ENCODE measurements at regions not wholly inside any gene's neighbourhood (a gene's known extent, or its start where the extent isn't known, plus 50 kb on each side); places are given as distances from the start of the nearest gene placed in this dataset.
"Not testable (repeated sequence)": the region's sequence is repeated elsewhere in the genome, so short reads cannot be mapped to it uniquely, and the experiment has no call there.

DNA sequence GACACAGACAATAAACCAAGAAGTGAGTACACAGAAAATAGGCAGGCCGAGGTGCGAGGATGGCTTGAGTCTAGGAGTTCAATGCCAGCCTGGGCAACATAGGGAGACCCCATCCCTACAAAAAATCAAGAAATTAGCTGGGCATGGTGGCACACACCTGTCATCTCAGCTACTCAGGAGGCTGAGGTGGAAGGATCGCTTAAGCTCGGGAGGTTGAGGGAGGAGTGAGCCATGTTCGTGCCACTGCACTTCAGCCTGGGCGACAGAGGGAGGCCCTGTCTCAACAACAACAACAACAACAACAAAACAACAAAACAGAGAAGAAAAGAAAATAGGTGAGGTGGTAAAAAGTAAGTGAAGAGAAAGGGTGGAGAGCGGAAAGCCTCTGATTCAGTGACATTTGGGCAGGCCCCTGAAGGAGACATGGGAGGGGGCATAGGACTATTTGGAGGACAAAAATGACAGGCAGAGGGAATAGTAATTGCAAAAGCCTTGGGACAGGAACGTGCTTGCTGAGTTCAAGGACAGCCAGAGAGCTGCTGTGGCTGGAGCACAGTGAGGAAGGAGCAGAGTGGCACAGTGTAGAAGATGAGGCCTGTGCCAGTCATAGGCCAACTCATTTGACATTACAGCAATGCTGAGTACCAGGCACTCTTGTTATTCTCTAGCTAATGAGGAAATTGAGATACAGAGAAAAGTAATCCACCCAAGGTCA lies 160.6 kb downstream of the VEGFA start:
- no peaks in the 10 kb centered on the region for H3K4me1 ChIP-seq
- no peaks in the 10 kb centered on the region for H3K9me3 ChIP-seq
- H3K36me3 ChIP-seq (ENCODE audit: insufficient read depth in 1 of 2, low read depth in 1 of 2) = no peaks in the 10 kb centered on the region
- H3K4me3 ChIP-seq = no peak overlapping the region
- H3K27me3 ChIP-seq (ENCODE audit: insufficient read depth in 3 of 3, low read length in 2 of 3) = no peaks in the 10 kb centered on the region
- intact Hi-C loops (cut with DNase I) = no loop called here
- no peak for DNase-seq
- WGBS, 3 donors = 78 to 92% (median 91%) methylated on average over 8 of the region's 8 CpGs
- ATAC-seq = no peak
- no peak for TF ChIP-seq CTCF (IDR thresholded peaks at IDR 0.05)
- H3K27ac ChIP-seq = no peak overlapping the region

- Histone ChIP-seq H3K36me3 (ENCODE audit: insufficient read depth in 1 of 2, low read depth in 1 of 2) (no peaks in the 10 kb centered on the region), H3K4me3 (no peak overlapping the region), H3K4me1 (no peaks in the 10 kb centered on the region), H3K9me3 (no peaks in the 10 kb centered on the region), H3K27ac (no peak overlapping the region), H3K27me3 (ENCODE audit: insufficient read depth in 3 of 3, low read length in 2 of 3) (no peaks in the 10 kb centered on the region)
- no peak for ATAC-seq
- DNase-seq = no peak
- no peak for TF ChIP-seq CTCF (IDR thresholded peaks at IDR 0.05)
- intact Hi-C loops (cut with DNase I) = no loop called here
- WGBS, 3 donors = 83 to 91% (median 85%) methylated on average over 5 of the region's 5 CpGs
These were observed 159.5 kb downstream of the VEGFA start for GRCh38 chr6:43929511-43929910.

GRCh38 chr6:43927532-43928210 lies 157.7 kb downstream of the VEGFA start:
- intact Hi-C loops (cut with DNase I) = no loop called here
- Histone ChIP-seq H3K27me3 (ENCODE audit: insufficient read depth in 3 of 3, low read length in 2 of 3) (no peaks in the 10 kb centered on the region), H3K36me3 (ENCODE audit: insufficient read depth in 1 of 2, low read depth in 1 of 2) (no peaks in the 10 kb centered on the region), H3K4me3 (no peak overlapping the region), H3K4me1 (no peaks in the 10 kb centered on the region), H3K9me3 (no peaks in the 10 kb centered on the region), H3K27ac (no peak overlapping the region)
- DNase-seq (no peak), ATAC-seq (no peak)
- WGBS, 3 donors = 70 to 77% (median 72%) methylated on average over 4 of the region's 4 CpGs
- no peak for TF ChIP-seq CTCF (IDR thresholded peaks at IDR 0.05)

GRCh38 chr6:43926634-43927531 lies 156.9 kb downstream of the VEGFA start:
- no peaks in the 10 kb centered on the region for H3K4me1 ChIP-seq
- DNase-seq = no peak

DNA sequence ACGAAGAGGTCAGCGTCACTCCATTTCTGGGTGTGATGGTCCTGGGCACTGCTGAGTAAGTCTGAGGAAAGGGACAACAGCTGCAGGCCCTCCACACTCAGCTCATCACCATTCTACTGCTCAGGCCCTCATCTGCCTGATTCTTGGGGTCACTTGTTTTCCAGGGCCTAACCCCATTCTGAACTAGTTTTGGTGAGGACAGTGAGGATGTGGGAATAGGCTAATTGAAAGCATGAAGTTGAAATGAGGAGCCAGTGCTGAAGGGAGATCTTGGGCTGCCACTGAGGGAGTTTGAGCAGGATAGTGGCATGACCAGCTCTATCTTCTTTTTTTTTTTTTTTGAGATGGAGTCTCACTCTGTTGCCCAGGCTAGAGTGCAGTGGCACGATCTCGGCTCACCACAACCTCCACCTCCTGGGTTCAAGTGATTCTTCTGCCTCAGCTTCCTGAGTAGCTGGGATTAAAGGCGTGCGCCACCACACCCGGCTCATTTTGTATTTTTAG lies 155.7 kb downstream of the VEGFA start:
- DNase-seq; H3K9me3 ChIP-seq; H3K27me3 ChIP-seq (ENCODE audit: insufficient read depth in 3 of 3, low read length in 2 of 3); H3K27ac ChIP-seq; H3K4me1 ChIP-seq; intact Hi-C loops (cut with DNase I); ATAC-seq; H3K36me3 ChIP-seq (ENCODE audit: insufficient read depth in 1 of 2, low read depth in 1 of 2); H3K4me3 ChIP-seq: not testable (repeated sequence)
- 94 to 99% (median 98%) methylated on average over 7 of the region's 7 CpGs for WGBS, 3 donors

More at GRCh38 chr6:43926634-43927531, 156.9 kb downstream of the VEGFA start:
- no peak for ATAC-seq
- H3K36me3 ChIP-seq (ENCODE audit: insufficient read depth in 1 of 2, low read depth in 1 of 2) = no peaks in the 10 kb centered on the region
- intact Hi-C loops (cut with DNase I) = no loop called here
- H3K9me3 ChIP-seq = no peaks in the 10 kb centered on the region
- WGBS, 3 donors = 80 to 84% (median 80%) methylated on average over 17 of the region's 17 CpGs
- no peak for TF ChIP-seq CTCF (IDR thresholded peaks at IDR 0.05)
- no peak overlapping the region for H3K27ac ChIP-seq
- H3K27me3 ChIP-seq (ENCODE audit: insufficient read depth in 3 of 3, low read length in 2 of 3) = no peaks in the 10 kb centered on the region
- no peak overlapping the region for H3K4me3 ChIP-seq
